ENCODE measurements at regions not wholly inside any gene's neighbourhood (a gene's known extent, or its start where the extent isn't known, plus 50 kb on each side); places are given as distances from the start of the nearest gene placed in this dataset.

DNA sequence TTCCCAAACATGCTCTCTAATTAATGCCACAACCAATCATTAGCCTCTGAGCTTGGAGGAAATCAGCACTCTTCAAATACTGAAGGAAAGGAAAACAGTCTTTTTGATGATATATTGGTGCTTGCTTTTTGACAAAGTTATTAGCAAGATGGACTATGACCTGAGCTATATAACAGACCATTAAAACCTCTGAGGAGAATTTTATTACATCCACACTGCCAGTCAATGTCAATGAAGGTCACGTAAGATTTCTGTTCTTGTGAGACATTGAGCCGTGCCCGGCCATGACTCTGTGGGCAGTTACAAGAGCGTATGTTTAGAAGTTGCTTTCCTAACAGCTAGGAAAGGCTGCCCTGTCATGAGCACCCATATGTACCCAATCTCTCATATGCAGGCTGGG is 659.0 kb downstream of the UTRN start:
- no peak overlapping the region for H3K4me3 Mint-ChIP-seq (ENCODE audit: low read depth, unreplicated experiment)
- intact Hi-C loops (cut with micrococcal nuclease; ENCODE audit: unreplicated experiment) = no loop called here
- CTCF ChIA-PET = no interaction called here
- H3K36me3 Mint-ChIP-seq (ENCODE audit: insufficient read depth, unreplicated experiment) = no peaks in the 10 kb centered on the region
- DNase-seq = no peak
- no peaks in the 10 kb centered on the region for H3K9me3 Mint-ChIP-seq (ENCODE audit: low read depth, unreplicated experiment)
- TF ChIP-seq, protein P1, sequence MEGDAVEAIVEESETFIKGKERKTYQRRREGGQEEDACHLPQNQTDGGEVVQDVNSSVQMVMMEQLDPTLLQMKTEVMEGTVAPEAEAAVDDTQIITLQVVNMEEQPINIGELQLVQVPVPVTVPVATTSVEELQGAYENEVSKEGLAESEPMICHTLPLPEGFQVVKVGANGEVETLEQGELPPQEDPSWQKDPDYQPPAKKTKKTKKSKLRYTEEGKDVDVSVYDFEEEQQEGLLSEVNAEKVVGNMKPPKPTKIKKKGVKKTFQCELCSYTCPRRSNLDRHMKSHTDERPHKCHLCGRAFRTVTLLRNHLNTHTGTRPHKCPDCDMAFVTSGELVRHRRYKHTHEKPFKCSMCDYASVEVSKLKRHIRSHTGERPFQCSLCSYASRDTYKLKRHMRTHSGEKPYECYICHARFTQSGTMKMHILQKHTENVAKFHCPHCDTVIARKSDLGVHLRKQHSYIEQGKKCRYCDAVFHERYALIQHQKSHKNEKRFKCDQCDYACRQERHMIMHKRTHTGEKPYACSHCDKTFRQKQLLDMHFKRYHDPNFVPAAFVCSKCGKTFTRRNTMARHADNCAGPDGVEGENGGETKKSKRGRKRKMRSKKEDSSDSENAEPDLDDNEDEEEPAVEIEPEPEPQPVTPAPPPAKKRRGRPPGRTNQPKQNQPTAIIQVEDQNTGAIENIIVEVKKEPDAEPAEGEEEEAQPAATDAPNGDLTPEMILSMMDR (IDR thresholded peaks at IDR 0.05; ENCODE audit: unreplicated experiment) = no peak
- no peaks in the 10 kb centered on the region for H3K27me3 Mint-ChIP-seq (ENCODE audit: unreplicated experiment)
- no peak overlapping the region for H3K27ac Mint-ChIP-seq (ENCODE audit: unreplicated experiment)
- no TSS peak for BruUV-seq (replicated peaks)
- no peaks in the 10 kb centered on the region for H3K4me1 Mint-ChIP-seq (ENCODE audit: low read depth, unreplicated experiment)

DNA sequence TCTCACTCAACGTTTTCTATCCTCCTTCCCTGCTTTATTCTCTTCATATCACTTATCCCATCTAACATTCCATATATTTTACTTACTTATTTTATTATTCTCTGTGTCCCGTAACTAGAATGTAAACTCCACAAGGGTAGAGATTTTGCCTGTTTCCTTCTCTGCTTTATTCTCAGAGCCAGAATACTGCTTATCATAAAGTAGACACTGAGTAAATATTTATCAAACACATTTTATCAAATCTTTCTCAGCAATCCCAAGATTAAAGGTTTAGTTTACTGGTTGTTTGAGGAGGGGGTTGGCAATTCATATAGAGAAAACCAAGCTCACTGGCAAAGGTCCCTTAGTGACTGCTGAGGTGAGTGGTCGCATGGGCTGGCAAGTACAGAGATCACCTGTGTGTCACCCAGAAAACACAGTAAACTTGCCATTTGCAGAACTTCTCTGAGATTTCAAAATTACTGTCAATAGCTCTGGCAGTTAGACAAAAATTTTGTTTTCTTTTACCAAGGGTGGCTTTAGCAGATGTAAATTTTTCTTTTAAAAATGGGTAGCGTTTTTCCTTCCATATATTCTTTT is 662.4 kb downstream of the UTRN start:
- intact Hi-C loops (cut with micrococcal nuclease; ENCODE audit: unreplicated experiment) = no loop called here
- CTCF ChIA-PET = interaction anchor here (0.5 kb wide), 1 partner anchor 103 kb away, joined by 4 read pairs; no protein-coding TSS in a partner anchor
- BruUV-seq (replicated peaks) = no TSS peak
- TF ChIP-seq, protein P1 (IDR thresholded peaks at IDR 0.05; ENCODE audit: unreplicated experiment) = no peak
- Mint-ChIP-seq H3K4me3 (ENCODE audit: low read depth, unreplicated experiment) (no peak overlapping the region), H3K27me3 (ENCODE audit: unreplicated experiment) (no peaks in the 10 kb centered on the region), H3K27ac (ENCODE audit: unreplicated experiment) (no peak overlapping the region), H3K9me3 (ENCODE audit: low read depth, unreplicated experiment) (no peaks in the 10 kb centered on the region), H3K36me3 (ENCODE audit: insufficient read depth, unreplicated experiment) (peaks cover 6% of the 10 kb centered on the region), H3K4me1 (ENCODE audit: low read depth, unreplicated experiment) (no peaks in the 10 kb centered on the region)
- DNase-seq = no peak

DNA sequence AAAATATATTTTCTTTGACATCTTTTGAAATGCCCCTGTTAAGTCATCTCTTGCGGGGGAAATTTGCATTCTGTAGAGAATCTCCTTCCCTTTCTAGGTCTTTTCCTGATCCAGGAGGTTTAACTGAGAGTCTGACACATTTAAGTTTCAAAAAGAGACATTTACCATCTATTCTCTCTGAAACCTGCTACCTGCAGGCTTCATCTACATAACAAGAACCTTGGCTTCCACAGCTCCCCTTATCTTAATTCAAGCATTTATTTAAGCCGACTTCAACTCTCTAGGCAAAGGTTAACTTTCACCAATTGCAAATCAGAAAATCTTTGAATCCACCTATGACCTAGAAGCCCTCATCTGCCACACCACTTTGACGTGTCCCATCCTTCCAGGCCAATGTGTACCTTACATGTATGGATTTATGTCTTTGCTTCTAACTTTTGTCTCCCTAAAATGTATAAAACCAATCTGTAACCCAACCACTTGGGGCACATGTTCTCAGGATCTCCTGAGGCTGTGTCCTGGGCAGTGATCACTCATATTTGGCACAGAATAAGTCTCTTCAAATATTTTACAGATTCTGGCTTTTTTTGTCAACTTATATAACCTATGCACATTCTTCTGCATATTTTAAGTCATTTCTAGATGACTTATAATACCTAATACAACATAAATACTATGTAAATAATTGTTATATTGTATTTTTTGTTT is 666.7 kb downstream of the UTRN start:
- BruUV-seq (replicated peaks) = no TSS peak

DNA sequence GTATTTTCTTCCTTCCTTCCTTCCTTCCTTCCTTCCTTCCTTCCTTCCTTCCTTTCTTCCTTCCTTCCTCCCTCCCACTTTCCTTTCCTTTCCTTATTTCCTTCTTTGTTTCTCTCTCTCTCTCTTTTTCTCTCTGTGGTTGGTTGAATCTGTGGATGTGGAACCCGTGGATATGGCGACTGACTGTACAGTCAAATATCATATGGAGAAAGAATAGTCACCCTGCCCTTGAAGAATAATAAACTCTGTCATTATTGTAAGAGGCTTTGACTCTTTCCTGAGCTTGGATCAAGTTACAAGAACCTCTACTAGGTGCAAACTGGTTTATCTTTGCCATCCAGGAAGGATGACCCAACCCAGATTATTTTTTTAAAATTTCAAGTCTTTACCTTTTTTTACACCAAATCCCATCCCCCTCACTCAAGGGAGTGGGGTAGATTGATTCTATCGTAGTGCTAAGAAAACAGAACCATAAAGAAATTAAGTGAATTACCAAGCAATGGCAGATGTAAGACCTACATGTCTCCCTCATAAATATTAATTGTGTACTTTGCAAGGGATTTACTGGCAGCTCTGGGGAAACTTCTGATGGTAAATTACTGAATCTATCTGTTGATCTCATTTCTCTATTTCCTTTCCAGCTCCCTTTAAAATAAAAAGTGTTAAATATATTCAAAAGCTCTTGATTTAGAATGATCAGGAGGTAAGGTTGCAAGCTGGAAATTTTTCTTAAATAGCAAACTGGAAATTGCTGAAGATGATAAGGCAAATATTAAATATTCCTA is 667.5 kb downstream of the UTRN start:
- no TSS peak for BruUV-seq (replicated peaks)
- Mint-ChIP-seq H3K27ac (ENCODE audit: unreplicated experiment) (no peak overlapping the region), H3K4me3 (ENCODE audit: low read depth, unreplicated experiment) (no peak overlapping the region), H3K36me3 (ENCODE audit: insufficient read depth, unreplicated experiment) (peaks cover 6% of the 10 kb centered on the region), H3K4me1 (ENCODE audit: low read depth, unreplicated experiment) (peaks cover 11% of the 10 kb centered on the region), H3K27me3 (ENCODE audit: unreplicated experiment) (no peaks in the 10 kb centered on the region), H3K9me3 (ENCODE audit: low read depth, unreplicated experiment) (peaks cover 3% of the 10 kb centered on the region)
- no peak for DNase-seq
- CTCF ChIA-PET = no interaction called here
- intact Hi-C loops (cut with micrococcal nuclease; ENCODE audit: unreplicated experiment) = loop anchor here (5.0 kb wide), 1 partner anchor 75 kb away; no protein-coding TSS in a partner anchor
- TF ChIP-seq, protein P1 (IDR thresholded peaks at IDR 0.05; ENCODE audit: unreplicated experiment) = no peak

More for the DNA sequence above, 666.7 kb downstream of the UTRN start:
- TF ChIP-seq, protein P1 (IDR thresholded peaks at IDR 0.05; ENCODE audit: unreplicated experiment) = no peak
- H3K27me3 Mint-ChIP-seq (ENCODE audit: unreplicated experiment) = no peaks in the 10 kb centered on the region
- peaks cover 3% of the 10 kb centered on the region for H3K9me3 Mint-ChIP-seq (ENCODE audit: low read depth, unreplicated experiment)
- intact Hi-C loops (cut with micrococcal nuclease; ENCODE audit: unreplicated experiment) = loop anchor here (5.0 kb wide), 1 partner anchor 75 kb away; no protein-coding TSS in a partner anchor
- CTCF ChIA-PET = no interaction called here
- H3K4me1 Mint-ChIP-seq (ENCODE audit: low read depth, unreplicated experiment) = peaks cover 11% of the 10 kb centered on the region
- no peak overlapping the region for H3K4me3 Mint-ChIP-seq (ENCODE audit: low read depth, unreplicated experiment)
- H3K27ac Mint-ChIP-seq (ENCODE audit: unreplicated experiment) = no peak overlapping the region
- DNase-seq = no peak
- peaks cover 6% of the 10 kb centered on the region for H3K36me3 Mint-ChIP-seq (ENCODE audit: insufficient read depth, unreplicated experiment)
